Activated B cell treated with CpG ODN at 0.5 μM for 24 hours (primary cell): ENCODE measurements at regions not wholly inside any gene's neighbourhood (a gene's known extent, or its start where the extent isn't known, plus 50 kb on each side); places are given as distances from the start of the nearest gene placed in this dataset.

Source experiments
- ATAC-seq: fragments of 200-7000 bp; cut with Tn5 transposase; one replicate; pipeline ENCODE4 v1.10.0; 2021; ENCODE audit warnings: low read depth, mild to moderate bottlenecking, moderate library complexity
- CTCF ChIA-PET: fragments of 350-600 bp; sonication (Branson Sonifier 250); formaldehyde crosslinking; loops from one replicate; lab custom pipeline; 2021; ENCODE audit warnings: antibody characterized with exemption; lab: Charles Lee
- POLR2A ChIA-PET: fragments of 350-600 bp; sonication (Branson Sonifier 250); formaldehyde crosslinking; loops from one replicate; lab custom pipeline; 2021; ENCODE audit warnings: antibody characterized with exemption; lab: Charles Lee
- DNase-seq: peaks from one replicate; pipeline ENCODE4 v3.0.0; 2022
- H3K27ac Mint-ChIP-seq: one replicate; pipeline ENCODE4 v1.8.0; 2020; ENCODE audit warnings: mixed read lengths
- H3K27me3 Mint-ChIP-seq: one replicate; pipeline ENCODE4 v1.8.0; 2021; ENCODE audit warnings: mixed read lengths
- H3K36me3 Mint-ChIP-seq: one replicate; pipeline ENCODE4 v1.8.0; 2021; ENCODE audit warnings: low read depth, mixed read lengths
- H3K4me1 Mint-ChIP-seq: one replicate; pipeline ENCODE4 v1.8.0; 2021; ENCODE audit warnings: mixed read lengths
- H3K4me3 Mint-ChIP-seq: one replicate; pipeline ENCODE4 v1.8.0; 2020; ENCODE audit warnings: mild to moderate bottlenecking, mixed read lengths
- H3K9me3 Mint-ChIP-seq: one replicate; pipeline ENCODE4 v1.8.0; 2020; ENCODE audit warnings: mixed read lengths
- intact Hi-C: fragments of 100-400 bp; cut with micrococcal nuclease; formaldehyde crosslinking; loops from one replicate; pipeline ENCODE4 v1.15.1; 2024
- TF ChIP-seq, protein P1 (sequence below): fragments of 200-600 bp; IDR thresholded peaks from one replicate; pipeline ENCODE4 v1.8.0; 2022; ENCODE audit warnings: antibody characterized with exemption, mild to moderate bottlenecking

DNA sequence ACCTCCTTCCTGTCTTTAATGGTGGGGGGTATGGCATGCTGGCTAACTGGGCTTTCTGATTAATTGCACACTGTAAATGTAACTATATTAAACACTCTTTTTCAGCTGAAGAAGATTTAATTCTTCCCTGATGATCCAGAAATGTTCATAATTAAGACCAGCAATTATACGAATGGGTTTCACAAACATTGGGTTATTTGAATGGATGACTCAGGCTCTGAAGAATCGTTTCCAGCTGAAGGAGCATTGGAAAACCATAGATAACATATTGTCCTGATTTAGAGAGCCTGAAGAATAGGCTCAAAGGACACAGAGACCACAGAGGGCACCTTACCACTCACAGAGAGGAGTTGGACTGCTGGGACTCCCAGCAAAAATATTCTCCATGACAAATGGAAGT, 130.7 kb upstream of the SSTR4 start:
- CTCF ChIA-PET, result no interaction called here

DNA sequence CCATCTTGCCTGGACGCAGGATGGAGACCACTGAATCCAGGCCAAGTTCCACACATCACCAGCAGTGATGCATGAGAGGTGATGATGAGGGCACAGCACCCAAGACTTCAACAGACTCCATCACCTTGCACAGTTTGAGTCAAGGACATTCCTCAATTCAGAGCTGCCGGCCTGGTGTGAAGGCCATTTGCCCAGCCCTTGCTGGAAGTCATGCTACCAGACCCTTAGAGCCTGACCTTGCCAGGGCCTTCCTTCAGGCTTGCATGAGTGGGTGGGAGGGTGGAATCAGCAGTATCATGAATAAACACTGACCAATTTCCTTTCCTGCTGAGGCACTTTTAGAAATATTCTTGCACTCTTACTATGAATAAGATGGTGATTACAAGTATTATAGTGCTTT, 130.2 kb upstream of the SSTR4 start:
- Mint-ChIP-seq H3K9me3 (peaks cover 11% of the 10 kb centered on the region), H3K4me3 (no peak overlapping the region), H3K36me3 (no peaks in the 10 kb centered on the region), H3K27ac (no peak overlapping the region), H3K4me1 (no peaks in the 10 kb centered on the region), H3K27me3 (no peaks in the 10 kb centered on the region)
- TF ChIP-seq, protein P1, sequence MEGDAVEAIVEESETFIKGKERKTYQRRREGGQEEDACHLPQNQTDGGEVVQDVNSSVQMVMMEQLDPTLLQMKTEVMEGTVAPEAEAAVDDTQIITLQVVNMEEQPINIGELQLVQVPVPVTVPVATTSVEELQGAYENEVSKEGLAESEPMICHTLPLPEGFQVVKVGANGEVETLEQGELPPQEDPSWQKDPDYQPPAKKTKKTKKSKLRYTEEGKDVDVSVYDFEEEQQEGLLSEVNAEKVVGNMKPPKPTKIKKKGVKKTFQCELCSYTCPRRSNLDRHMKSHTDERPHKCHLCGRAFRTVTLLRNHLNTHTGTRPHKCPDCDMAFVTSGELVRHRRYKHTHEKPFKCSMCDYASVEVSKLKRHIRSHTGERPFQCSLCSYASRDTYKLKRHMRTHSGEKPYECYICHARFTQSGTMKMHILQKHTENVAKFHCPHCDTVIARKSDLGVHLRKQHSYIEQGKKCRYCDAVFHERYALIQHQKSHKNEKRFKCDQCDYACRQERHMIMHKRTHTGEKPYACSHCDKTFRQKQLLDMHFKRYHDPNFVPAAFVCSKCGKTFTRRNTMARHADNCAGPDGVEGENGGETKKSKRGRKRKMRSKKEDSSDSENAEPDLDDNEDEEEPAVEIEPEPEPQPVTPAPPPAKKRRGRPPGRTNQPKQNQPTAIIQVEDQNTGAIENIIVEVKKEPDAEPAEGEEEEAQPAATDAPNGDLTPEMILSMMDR, result no peak
- ChIA-PET POLR2A (no interaction called here), CTCF (no interaction called here)
- intact Hi-C loops, result no loop called here
- DNase-seq, result no peak
- ATAC-seq, result no peak

More for the DNA sequence above, 130.7 kb upstream of the SSTR4 start:
- H3K4me1 Mint-ChIP-seq, result no peaks in the 10 kb centered on the region
- H3K27ac Mint-ChIP-seq, result no peak overlapping the region
- H3K9me3 Mint-ChIP-seq, result peaks cover 14% of the 10 kb centered on the region
- no peaks in the 10 kb centered on the region for H3K36me3 Mint-ChIP-seq
- DNase-seq (no peak), ATAC-seq (no peak)
- no peak overlapping the region for H3K4me3 Mint-ChIP-seq
- intact Hi-C loops, result no loop called here
- no peaks in the 10 kb centered on the region for H3K27me3 Mint-ChIP-seq
- TF ChIP-seq, protein P1, result no peak
- POLR2A ChIA-PET, result no interaction called here

DNA sequence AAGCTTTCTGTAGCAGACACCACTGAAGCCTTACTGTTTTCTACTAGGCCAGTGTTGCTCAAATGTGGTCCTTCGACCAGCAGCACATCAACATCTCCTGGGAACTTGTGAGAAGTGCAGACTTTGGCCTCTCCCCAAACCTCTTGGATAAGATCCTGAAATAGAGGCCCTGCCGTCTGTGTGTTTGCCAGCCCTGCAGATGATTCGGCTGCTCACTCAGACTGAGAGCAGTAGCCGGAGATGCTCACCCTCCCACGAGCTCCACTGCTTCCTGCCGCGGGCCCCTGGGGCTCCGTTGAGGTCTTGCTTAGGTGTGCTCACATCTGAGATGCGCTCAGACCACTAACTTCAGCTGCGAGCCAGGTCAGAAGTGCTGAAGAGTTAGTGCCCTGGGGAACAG, 129.5 kb upstream of the SSTR4 start:
- TF ChIP-seq, protein P1, result no peak
- Mint-ChIP-seq H3K36me3 (no peaks in the 10 kb centered on the region), H3K9me3 (peaks cover 9% of the 10 kb centered on the region), H3K27ac (no peak overlapping the region), H3K4me3 (no peak overlapping the region), H3K4me1 (no peaks in the 10 kb centered on the region), H3K27me3 (no peaks in the 10 kb centered on the region)
- ChIA-PET POLR2A (no interaction called here), CTCF (no interaction called here)
- ATAC-seq (no peak), DNase-seq (no peak)
- intact Hi-C loops, result no loop called here

DNA sequence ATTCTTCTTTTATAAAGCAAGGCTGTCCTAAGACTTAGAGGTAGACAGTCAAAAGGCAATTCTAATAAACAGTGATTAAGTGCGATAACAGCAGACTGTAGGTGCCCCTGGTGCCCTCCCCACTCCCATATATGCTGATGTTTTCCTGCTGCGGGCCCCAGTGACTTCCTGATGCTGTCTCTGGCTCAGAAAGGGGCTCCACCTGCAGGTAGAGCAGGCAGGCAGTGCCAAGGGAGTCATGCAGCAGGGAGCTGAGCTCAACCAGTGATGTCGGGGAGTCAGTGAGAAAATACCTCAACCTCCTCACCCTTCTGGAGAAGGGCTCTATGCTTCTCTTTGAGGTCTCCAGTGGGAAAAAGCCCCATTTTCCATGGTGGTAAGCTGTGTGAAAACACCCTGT, 126.7 kb upstream of the SSTR4 start:
- H3K27ac Mint-ChIP-seq, result no peak overlapping the region
- peaks cover 5% of the 10 kb centered on the region for H3K9me3 Mint-ChIP-seq
- intact Hi-C loops, result no loop called here
- no peaks in the 10 kb centered on the region for H3K27me3 Mint-ChIP-seq
- H3K4me1 Mint-ChIP-seq, result no peaks in the 10 kb centered on the region
- ATAC-seq (no peak), DNase-seq (no peak)
- no peak overlapping the region for H3K4me3 Mint-ChIP-seq
- ChIA-PET POLR2A (no interaction called here), CTCF (no interaction called here)
- TF ChIP-seq, protein P1, result no peak
- no peaks in the 10 kb centered on the region for H3K36me3 Mint-ChIP-seq

DNA sequence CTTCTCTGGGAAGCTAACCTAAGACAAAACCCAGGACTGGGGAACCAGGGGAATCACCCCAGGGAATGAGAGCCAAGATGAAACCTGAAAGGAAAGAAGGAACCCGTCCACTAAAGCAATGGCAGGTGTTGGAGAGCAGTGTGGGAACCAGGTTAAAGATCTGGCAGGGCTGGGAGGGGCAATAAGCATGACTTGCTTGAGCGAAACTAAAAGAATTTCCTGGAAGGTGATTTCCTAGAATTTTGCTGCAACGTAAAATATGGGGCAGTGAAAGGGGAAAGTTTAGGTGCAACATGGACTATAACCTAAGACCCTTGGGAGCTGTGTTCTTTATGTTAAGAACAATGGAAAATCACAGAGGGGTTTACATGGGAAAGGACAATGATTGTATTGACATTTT, 126.2 kb upstream of the SSTR4 start:
- ChIA-PET CTCF (no interaction called here), POLR2A (no interaction called here)
- ATAC-seq, result no peak
- H3K27ac Mint-ChIP-seq, result no peak overlapping the region
- no peaks in the 10 kb centered on the region for H3K36me3 Mint-ChIP-seq
- intact Hi-C loops, result no loop called here
- no peak for DNase-seq
- no peaks in the 10 kb centered on the region for H3K27me3 Mint-ChIP-seq
- no peak overlapping the region for H3K4me3 Mint-ChIP-seq
- H3K4me1 Mint-ChIP-seq, result no peaks in the 10 kb centered on the region
- TF ChIP-seq, protein P1, result no peak
- H3K9me3 Mint-ChIP-seq, result peaks cover 5% of the 10 kb centered on the region
